Stimulated activated memory B cell treated with anti-CD40 and anti-IgM and Interleukin-4, amounts not matched to agents 10 μg/mL and 1 μg/mL and 100 μg/mL, for 72 hours (primary cell): ENCODE measurements at regions not wholly inside any gene's neighbourhood (a gene's known extent, or its start where the extent isn't known, plus 50 kb on each side); places are given as distances from the start of the nearest gene placed in this dataset.

Source experiments
- ATAC-seq: fragments of 150-1000 bp; cut with Tn5 transposase; 2 replicates; pipeline ENCODE4 v1.10.0; 2021
- H3K27ac Mint-ChIP-seq: one replicate; pipeline ENCODE4 v1.8.0; 2022; ENCODE audit warnings: mild to moderate bottlenecking, mixed read lengths
- H3K27me3 Mint-ChIP-seq: one replicate; pipeline ENCODE4 v1.8.0; 2022; ENCODE audit warnings: mixed read lengths
- H3K36me3 Mint-ChIP-seq: one replicate; pipeline ENCODE4 v1.8.0; 2022; ENCODE audit warnings: mixed read lengths
- H3K4me1 Mint-ChIP-seq: one replicate; pipeline ENCODE4 v1.8.0; 2022; ENCODE audit warnings: mixed read lengths
- H3K4me3 Mint-ChIP-seq: one replicate; pipeline ENCODE4 v1.8.0; 2022; ENCODE audit warnings: mild to moderate bottlenecking, moderate library complexity, mixed read lengths
- H3K9me3 Mint-ChIP-seq: one replicate; pipeline ENCODE4 v1.8.0; 2022; ENCODE audit warnings: mixed read lengths

- Mint-ChIP-seq H3K27ac (no peak overlapping the region), H3K9me3 (no peaks in the 10 kb centered on the region), H3K4me3 (no peak overlapping the region), H3K4me1 (no peaks in the 10 kb centered on the region), H3K36me3 (no peaks in the 10 kb centered on the region), H3K27me3 (no peaks in the 10 kb centered on the region)
- no peak for ATAC-seq
Measured at GRCh38 chr2:144941743-144942488, 422.0 kb upstream of the ZEB2 start.

GRCh38 chr2:144939590-144939989, 419.7 kb upstream of the ZEB2 start:
- Mint-ChIP-seq H3K27ac (no peak overlapping the region), H3K9me3 (no peaks in the 10 kb centered on the region), H3K4me1 (no peaks in the 10 kb centered on the region)

DNA sequence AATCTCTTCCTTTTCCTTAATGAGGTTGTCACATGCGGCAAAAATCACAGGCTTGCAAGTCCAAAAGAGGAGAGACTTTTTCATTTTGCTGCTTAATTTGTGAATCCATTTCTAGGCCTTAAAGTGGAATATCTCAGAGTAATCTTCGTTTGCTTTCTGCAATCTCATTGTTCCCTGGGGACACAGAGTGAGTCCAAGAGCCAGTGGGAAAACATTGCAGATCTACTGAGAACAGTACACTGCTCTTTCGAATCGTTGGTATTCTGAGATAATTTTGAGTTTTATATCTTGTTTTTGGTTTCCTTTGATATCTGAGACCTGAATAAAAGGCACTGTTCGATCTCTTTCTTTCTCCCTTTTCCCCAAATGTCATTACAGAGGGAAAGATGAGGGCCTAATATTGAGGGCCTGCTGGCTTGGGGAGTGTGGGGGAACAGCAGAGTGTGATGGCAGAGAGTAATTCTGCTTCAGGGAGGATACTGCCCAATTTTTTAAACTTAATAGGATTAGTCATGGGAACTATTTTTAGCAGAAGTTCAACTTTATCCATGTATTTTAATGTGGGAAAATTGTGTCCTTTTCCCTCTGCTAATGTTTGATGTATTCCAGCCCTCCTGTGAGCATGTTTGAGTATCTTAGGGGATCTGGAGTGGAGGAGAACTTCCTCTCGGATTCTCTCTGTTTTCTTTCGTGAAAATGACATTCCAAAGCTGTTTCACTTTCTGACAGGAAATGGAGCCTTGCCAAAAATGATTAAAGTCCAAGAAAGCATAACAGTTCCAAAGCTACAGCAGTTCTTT, 418.2 kb upstream of the ZEB2 start:
- H3K27ac Mint-ChIP-seq = no peak overlapping the region
- H3K9me3 Mint-ChIP-seq = no peaks in the 10 kb centered on the region
- H3K36me3 Mint-ChIP-seq = no peaks in the 10 kb centered on the region
- no peaks in the 10 kb centered on the region for H3K4me1 Mint-ChIP-seq
- H3K27me3 Mint-ChIP-seq = no peaks in the 10 kb centered on the region
- no peak for ATAC-seq
- H3K4me3 Mint-ChIP-seq = no peak overlapping the region

More at GRCh38 chr2:144939590-144939989, 419.7 kb upstream of the ZEB2 start:
- Mint-ChIP-seq H3K36me3 (no peaks in the 10 kb centered on the region), H3K4me3 (no peak overlapping the region), H3K27me3 (no peaks in the 10 kb centered on the region)
- no peak for ATAC-seq

DNA sequence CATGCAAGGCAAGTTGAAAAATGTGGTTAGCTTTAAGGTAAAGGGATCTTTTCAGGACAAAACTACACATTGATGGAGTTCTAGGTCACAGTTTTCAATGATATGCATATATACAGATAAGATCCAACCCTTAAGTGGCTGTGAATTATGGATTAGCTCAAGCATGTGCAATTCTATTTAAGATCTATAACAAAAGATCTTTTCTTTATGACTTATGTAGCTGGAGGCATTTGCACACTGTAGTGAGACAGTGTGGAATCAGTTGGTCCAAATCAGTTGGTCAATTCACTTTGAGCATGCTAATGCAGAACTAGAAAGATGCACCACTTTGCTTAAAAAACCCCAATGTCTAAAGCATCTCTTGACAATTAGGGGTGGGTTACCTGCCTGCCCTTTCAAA, 417.1 kb upstream of the ZEB2 start:
- Mint-ChIP-seq H3K27ac (no peak overlapping the region), H3K4me1 (no peaks in the 10 kb centered on the region)

GRCh38 chr2:144936442-144936841, 416.5 kb upstream of the ZEB2 start:
- Mint-ChIP-seq H3K36me3 (no peaks in the 10 kb centered on the region), H3K9me3 (no peaks in the 10 kb centered on the region), H3K27me3 (no peaks in the 10 kb centered on the region), H3K27ac (no peak overlapping the region), H3K4me1 (no peaks in the 10 kb centered on the region), H3K4me3 (no peak overlapping the region)
- ATAC-seq = no peak

More for the DNA sequence above, 417.1 kb upstream of the ZEB2 start:
- Mint-ChIP-seq H3K27me3 (no peaks in the 10 kb centered on the region), H3K4me3 (no peak overlapping the region), H3K36me3 (no peaks in the 10 kb centered on the region), H3K9me3 (no peaks in the 10 kb centered on the region)
- no peak for ATAC-seq

GRCh38 chr2:144935736-144936135, 415.8 kb upstream of the ZEB2 start:
- Mint-ChIP-seq H3K27ac (no peak overlapping the region), H3K4me1 (no peaks in the 10 kb centered on the region), H3K4me3 (no peak overlapping the region), H3K9me3 (no peaks in the 10 kb centered on the region), H3K36me3 (no peaks in the 10 kb centered on the region), H3K27me3 (no peaks in the 10 kb centered on the region)
- no peak for ATAC-seq

DNA sequence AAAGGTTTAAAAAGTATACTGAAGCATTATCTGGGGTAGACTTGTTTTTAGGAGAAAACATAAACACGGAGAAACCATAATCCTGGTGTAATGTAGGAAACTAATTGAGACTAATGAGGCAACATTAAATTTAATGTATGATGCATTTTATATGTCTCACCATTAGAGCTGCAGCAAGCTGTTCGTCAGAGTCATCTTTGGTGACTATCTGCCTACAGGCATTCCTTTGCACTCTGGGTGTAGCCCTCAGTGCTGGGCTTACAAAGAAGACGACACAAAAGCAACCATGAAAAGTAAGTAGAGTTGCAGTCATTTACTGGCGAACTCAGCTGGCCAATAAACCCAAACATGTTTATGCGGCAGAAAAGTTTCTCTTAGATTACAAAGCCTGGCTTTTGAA, 415.3 kb upstream of the ZEB2 start:
- ATAC-seq = no peak
- no peak overlapping the region for H3K27ac Mint-ChIP-seq
- H3K27me3 Mint-ChIP-seq = no peaks in the 10 kb centered on the region
- H3K4me1 Mint-ChIP-seq = no peaks in the 10 kb centered on the region
- H3K4me3 Mint-ChIP-seq = no peak overlapping the region
- no peaks in the 10 kb centered on the region for H3K9me3 Mint-ChIP-seq
- H3K36me3 Mint-ChIP-seq = no peaks in the 10 kb centered on the region

DNA sequence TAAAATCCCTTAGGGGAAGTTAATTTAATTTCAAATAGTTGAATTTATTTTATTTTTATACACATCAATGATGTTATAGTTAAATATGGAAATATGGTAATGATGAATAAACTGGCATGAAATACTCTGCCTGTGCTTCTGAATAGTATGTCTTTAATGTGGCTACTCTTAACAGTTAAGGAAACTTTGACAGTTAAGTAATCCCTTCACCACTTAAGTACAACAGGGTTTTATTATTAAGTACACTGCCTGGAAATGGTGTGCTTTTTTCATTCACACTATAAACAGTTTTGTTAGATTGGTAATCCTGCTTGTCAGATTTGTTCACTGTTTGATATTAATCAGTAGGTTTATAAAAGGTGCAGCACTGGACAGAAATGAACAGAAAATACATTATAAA, 412.0 kb upstream of the ZEB2 start:
- Mint-ChIP-seq H3K9me3 (peaks cover 12% of the 10 kb centered on the region), H3K27ac (no peak overlapping the region), H3K4me3 (no peak overlapping the region), H3K4me1 (no peaks in the 10 kb centered on the region), H3K36me3 (peaks cover 4% of the 10 kb centered on the region), H3K27me3 (no peaks in the 10 kb centered on the region)
- ATAC-seq = no peak

DNA sequence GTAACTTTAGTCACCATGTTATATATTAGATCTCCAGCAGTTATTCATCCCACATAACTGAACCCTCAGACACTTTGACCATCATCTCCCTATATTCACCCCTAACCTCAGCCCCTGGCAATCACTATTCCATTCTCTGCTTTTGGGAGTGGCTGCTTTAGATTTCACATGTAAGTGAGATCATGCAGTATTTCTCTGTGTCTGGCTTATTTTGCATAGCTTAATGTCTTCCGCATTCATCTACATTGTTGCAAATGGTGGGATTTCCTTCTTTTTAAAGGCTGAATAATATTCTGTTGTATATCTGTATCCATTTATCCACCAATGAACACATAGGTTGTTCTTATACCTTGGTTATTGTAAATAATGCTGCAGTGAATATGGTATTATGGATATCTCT, 411.6 kb upstream of the ZEB2 start:
- no peaks in the 10 kb centered on the region for H3K4me1 Mint-ChIP-seq
- ATAC-seq = no peak
- H3K36me3 Mint-ChIP-seq = peaks cover 4% of the 10 kb centered on the region
- no peaks in the 10 kb centered on the region for H3K27me3 Mint-ChIP-seq
- no peak overlapping the region for H3K4me3 Mint-ChIP-seq
- peaks cover 12% of the 10 kb centered on the region for H3K9me3 Mint-ChIP-seq
- no peak overlapping the region for H3K27ac Mint-ChIP-seq

- H3K4me1 Mint-ChIP-seq = peaks cover 6% of the 10 kb centered on the region
- peaks cover 12% of the 10 kb centered on the region for H3K9me3 Mint-ChIP-seq
- no peak overlapping the region for H3K27ac Mint-ChIP-seq
- peaks cover 4% of the 10 kb centered on the region for H3K36me3 Mint-ChIP-seq
- ATAC-seq = no peak
- H3K27me3 Mint-ChIP-seq = no peaks in the 10 kb centered on the region
- no peak overlapping the region for H3K4me3 Mint-ChIP-seq
Measured at GRCh38 chr2:144927429-144927828, 407.5 kb upstream of the ZEB2 start.

GRCh38 chr2:144925886-144926285, 406.0 kb upstream of the ZEB2 start:
- Mint-ChIP-seq H3K4me1 (peaks cover 9% of the 10 kb centered on the region), H3K27ac (no peak overlapping the region), H3K36me3 (peaks cover 4% of the 10 kb centered on the region), H3K4me3 (no peak overlapping the region), H3K27me3 (no peaks in the 10 kb centered on the region), H3K9me3 (peaks cover 12% of the 10 kb centered on the region)
- ATAC-seq = no peak

DNA sequence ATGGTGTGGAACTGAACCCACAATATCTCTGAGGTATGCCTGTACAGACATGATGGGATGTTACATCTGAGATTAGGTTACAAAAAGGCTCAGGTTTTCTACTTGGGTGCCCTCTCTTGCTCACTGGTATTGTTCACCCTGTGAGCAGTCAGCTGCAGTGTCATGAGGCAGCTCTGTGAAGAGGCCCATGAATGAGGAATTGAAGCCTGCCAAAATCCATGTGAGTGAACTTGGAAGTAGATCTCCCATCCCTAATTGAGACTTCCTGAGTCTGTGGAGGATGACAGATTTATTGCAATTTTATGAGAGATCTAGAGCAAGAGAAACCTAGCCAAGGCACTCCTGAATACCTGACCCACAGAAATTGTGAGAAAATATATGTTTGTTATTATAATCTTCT, 404.9 kb upstream of the ZEB2 start:
- Mint-ChIP-seq H3K9me3 (peaks cover 12% of the 10 kb centered on the region), H3K4me1 (peaks cover 9% of the 10 kb centered on the region), H3K4me3 (no peak overlapping the region), H3K27me3 (no peaks in the 10 kb centered on the region), H3K27ac (no peak overlapping the region), H3K36me3 (peaks cover 4% of the 10 kb centered on the region)
- no peak for ATAC-seq

- Mint-ChIP-seq H3K27ac (peak overlapping the region; percentile 30), H3K36me3 (no peaks in the 10 kb centered on the region), H3K4me1 (peaks cover 9% of the 10 kb centered on the region), H3K4me3 (no peak overlapping the region), H3K9me3 (peaks cover 4% of the 10 kb centered on the region), H3K27me3 (no peaks in the 10 kb centered on the region)
- ATAC-seq = no peak
Measured at GRCh38 chr2:144922519-144922918, 402.6 kb upstream of the ZEB2 start.

- Mint-ChIP-seq H3K36me3 (no peaks in the 10 kb centered on the region), H3K27me3 (no peaks in the 10 kb centered on the region), H3K27ac (no peak overlapping the region), H3K4me3 (no peak overlapping the region), H3K9me3 (peaks cover 2% of the 10 kb centered on the region), H3K4me1 (peaks cover 9% of the 10 kb centered on the region)
- no peak for ATAC-seq
Measured at GRCh38 chr2:144920755-144921530, 401.0 kb upstream of the ZEB2 start.

DNA sequence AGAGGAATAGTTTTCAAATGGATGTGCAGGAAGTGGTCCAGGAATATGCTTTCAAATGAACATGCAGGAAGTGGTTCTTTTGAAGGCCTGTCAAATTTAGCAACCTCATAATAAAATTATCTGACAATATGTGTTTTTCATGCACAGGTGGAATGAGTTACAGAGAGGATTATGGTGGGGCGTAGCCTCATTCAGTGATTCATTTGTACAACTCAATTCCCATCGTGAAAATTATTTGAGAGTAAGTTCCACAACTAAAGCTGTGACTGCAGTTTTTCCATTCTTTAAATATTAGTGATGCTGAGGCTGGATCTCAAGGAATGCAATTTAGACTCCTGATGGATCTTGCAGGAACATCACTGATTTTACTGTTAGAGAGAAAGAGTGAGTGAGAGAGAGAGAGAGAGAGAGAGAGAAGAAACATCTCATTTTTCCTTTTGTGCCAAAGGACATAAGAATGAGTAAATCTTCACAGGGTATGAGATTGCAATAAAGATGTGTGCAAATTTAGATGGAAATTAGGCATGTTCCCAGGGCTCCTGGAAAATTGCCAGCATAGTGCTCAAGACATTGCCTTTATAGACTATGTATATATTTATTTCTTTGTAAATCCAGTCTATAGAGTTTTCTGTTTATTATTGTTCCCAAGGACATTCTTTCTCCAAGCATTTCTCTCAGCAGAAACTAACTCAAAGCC, 394.9 kb upstream of the ZEB2 start:
- H3K36me3 Mint-ChIP-seq = no peaks in the 10 kb centered on the region
- ATAC-seq = no peak
- H3K9me3 Mint-ChIP-seq = peaks cover 2% of the 10 kb centered on the region
- H3K4me1 Mint-ChIP-seq = no peaks in the 10 kb centered on the region
- no peaks in the 10 kb centered on the region for H3K27me3 Mint-ChIP-seq
- no peak overlapping the region for H3K4me3 Mint-ChIP-seq
- no peak overlapping the region for H3K27ac Mint-ChIP-seq
